Inflammatory macrophage treated with lipopolysaccharide for 1 hour (primary cell): ENCODE measurements at regions not wholly inside any gene's neighbourhood (a gene's known extent, or its start where the extent isn't known, plus 50 kb on each side); places are given as distances from the start of the nearest gene placed in this dataset.
"Not testable (repeated sequence)": the region's sequence is repeated elsewhere in the genome, so short reads cannot be mapped to it uniquely, and the experiment has no call there.

Experiments
- DNase-seq, 2 donors: peaks; one replicate each; pipeline ENCODE4 v3.0.0-alpha.2; 2020 to 2022

GRCh38 chr21:36247316-36248010 is 72.5 kb upstream of the MORC3 start:
- no peak for DNase-seq

GRCh38 chr21:36249576-36250422 is 70.2 kb upstream of the MORC3 start:
- DNase-seq, result no peak

GRCh38 chr21:36250423-36251075 is 69.4 kb upstream of the MORC3 start:
- no peak for DNase-seq

GRCh38 chr21:36254106-36254941 is 65.7 kb upstream of the MORC3 start:
- DNase-seq, result no peak

- no peak for DNase-seq
Measured at GRCh38 chr21:36255663-36256062, 64.3 kb upstream of the MORC3 start.

- no peak for DNase-seq
Measured at GRCh38 chr21:36257657-36258056, 62.3 kb upstream of the MORC3 start.

GRCh38 chr21:36260030-36260787 is 59.8 kb upstream of the MORC3 start:
- DNase-seq, result peak; percentile 52 to 88

- no peak for DNase-seq
Measured at GRCh38 chr21:36260802-36261201, 59.2 kb upstream of the MORC3 start.

GRCh38 chr21:36261459-36261858 is 58.5 kb upstream of the MORC3 start:
- no peak for DNase-seq

GRCh38 chr21:36263797-36264196 is 56.2 kb upstream of the MORC3 start:
- DNase-seq, result no peak

- DNase-seq, result no peak
Measured at GRCh38 chr21:36265431-36265830, 54.6 kb upstream of the MORC3 start.

GRCh38 chr21:36267828-36268227 is 52.2 kb upstream of the MORC3 start:
- not testable (repeated sequence) for DNase-seq

GRCh38 chr21:36268264-36268663 is 51.7 kb upstream of the MORC3 start:
- not testable (repeated sequence) for DNase-seq
